ENCODE measurements at regions not wholly inside any gene's neighbourhood (a gene's known extent, or its start where the extent isn't known, plus 50 kb on each side); places are given as distances from the start of the nearest gene placed in this dataset.

DNA sequence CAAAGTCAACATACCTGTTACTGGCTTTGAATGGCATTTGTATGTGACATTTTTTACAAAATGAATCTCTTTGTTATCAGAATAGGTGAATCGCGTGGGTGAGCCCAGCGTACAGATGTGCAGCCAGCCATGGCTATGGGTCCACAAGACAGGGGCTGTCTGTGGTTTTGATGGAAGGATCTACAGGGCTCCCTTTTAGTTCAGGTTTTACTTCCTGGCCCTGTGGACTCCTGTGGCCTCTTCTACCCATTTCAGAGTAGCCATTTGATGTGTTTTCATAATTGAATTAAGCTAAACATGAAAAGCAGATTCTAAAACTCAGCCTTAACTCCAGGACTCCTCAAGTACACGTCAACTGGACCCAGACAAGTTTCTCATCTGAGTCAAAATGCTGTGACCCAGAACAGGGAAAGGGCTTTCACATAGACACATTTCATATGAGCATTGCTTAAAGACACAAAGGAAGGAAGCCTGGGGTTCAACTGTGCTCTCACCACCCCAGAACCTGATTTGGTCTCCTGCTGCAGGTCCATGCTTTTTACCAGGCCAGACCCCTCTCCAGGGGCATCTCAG lies 105.3 kb upstream of the NAA20 start:
- no peak for TF ChIP-seq FOXP2 (optimal IDR thresholded peaks at IDR 0.05; ENCODE audit: borderline replicate concordance, extremely low read depth, extremely low read length, insufficient read depth)
- no peak for TF ChIP-seq TAF1 (IDR thresholded peaks at IDR 0.05; ENCODE audit: borderline replicate concordance, insufficient read depth, low read length)
- no peak for TF ChIP-seq POLR2AphosphoS5 (IDR thresholded peaks at IDR 0.05; ENCODE audit: low read depth, low read length)
- no peak for TF ChIP-seq SIN3A (IDR thresholded peaks at IDR 0.05; ENCODE audit: borderline replicate concordance, insufficient read depth, low read length)
- TF ChIP-seq, protein P1, sequence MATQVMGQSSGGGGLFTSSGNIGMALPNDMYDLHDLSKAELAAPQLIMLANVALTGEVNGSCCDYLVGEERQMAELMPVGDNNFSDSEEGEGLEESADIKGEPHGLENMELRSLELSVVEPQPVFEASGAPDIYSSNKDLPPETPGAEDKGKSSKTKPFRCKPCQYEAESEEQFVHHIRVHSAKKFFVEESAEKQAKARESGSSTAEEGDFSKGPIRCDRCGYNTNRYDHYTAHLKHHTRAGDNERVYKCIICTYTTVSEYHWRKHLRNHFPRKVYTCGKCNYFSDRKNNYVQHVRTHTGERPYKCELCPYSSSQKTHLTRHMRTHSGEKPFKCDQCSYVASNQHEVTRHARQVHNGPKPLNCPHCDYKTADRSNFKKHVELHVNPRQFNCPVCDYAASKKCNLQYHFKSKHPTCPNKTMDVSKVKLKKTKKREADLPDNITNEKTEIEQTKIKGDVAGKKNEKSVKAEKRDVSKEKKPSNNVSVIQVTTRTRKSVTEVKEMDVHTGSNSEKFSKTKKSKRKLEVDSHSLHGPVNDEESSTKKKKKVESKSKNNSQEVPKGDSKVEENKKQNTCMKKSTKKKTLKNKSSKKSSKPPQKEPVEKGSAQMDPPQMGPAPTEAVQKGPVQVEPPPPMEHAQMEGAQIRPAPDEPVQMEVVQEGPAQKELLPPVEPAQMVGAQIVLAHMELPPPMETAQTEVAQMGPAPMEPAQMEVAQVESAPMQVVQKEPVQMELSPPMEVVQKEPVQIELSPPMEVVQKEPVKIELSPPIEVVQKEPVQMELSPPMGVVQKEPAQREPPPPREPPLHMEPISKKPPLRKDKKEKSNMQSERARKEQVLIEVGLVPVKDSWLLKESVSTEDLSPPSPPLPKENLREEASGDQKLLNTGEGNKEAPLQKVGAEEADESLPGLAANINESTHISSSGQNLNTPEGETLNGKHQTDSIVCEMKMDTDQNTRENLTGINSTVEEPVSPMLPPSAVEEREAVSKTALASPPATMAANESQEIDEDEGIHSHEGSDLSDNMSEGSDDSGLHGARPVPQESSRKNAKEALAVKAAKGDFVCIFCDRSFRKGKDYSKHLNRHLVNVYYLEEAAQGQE (IDR thresholded peaks at IDR 0.05; ENCODE audit: insufficient read depth in 1 of 2, low read depth in 2 of 2, low read length in 2 of 2), result no peak

DNA sequence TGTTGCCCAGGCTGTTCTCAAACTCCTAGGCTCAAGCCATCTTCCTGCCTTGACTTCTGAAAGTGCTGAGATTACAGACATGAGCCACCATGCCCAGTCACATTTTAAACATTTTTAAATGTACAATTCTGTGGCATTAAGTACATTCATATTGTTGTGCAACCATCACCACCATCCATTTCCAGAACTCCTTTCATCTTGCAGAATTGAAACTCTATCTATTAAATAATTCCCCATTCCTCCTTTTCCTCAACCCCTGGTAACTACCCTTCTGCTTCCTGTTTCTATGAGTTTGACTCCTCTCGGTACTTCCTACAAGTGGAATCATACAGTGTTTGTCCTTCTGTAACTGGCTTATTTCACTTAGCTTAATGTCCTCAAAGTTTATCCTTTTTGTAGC lies 103.8 kb upstream of the NAA20 start:
- TF ChIP-seq POLR2AphosphoS5 (IDR thresholded peaks at IDR 0.05; ENCODE audit: low read depth, low read length) (no peak), TAF1 (IDR thresholded peaks at IDR 0.05; ENCODE audit: borderline replicate concordance, insufficient read depth, low read length) (no peak), FOXP2 (optimal IDR thresholded peaks at IDR 0.05; ENCODE audit: borderline replicate concordance, extremely low read depth, extremely low read length, insufficient read depth) (no peak), SIN3A (IDR thresholded peaks at IDR 0.05; ENCODE audit: borderline replicate concordance, insufficient read depth, low read length) (no peak)
- TF ChIP-seq, protein P1 (IDR thresholded peaks at IDR 0.05; ENCODE audit: insufficient read depth in 1 of 2, low read depth in 2 of 2, low read length in 2 of 2), result no peak

DNA sequence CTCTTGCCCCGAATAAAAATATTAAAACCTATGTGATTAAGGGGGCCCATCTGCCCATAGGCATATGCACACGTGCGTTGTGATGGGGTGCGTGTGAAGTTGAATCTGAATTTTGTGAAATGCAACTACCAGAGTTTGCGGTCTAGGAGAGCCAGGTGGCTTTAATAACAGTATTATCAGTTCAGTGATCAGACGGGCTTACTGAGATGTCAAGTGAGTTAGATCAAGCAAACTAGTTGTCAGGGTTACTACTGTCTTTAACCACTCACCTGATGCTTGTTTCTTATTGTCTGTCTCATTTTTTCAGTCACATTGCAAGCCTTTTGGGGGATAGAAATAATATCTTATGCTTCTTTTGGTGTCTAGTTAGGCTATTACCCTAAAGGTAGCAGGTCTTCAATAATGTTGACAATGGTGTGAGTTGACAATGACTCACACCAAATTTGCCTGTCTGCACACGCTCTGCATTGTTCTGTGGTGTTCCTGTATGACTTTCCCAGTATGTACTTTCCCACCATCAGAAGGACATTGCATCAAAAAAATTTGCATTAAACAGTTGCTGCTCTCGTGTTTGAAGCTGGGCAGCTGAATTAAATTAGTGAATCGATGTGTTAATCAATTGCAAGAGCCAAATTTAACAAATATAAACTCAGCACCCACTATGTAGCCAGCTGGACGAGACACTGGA lies 103.1 kb upstream of the NAA20 start:
- no peak for TF ChIP-seq POLR2AphosphoS5 (IDR thresholded peaks at IDR 0.05; ENCODE audit: low read depth, low read length)
- TF ChIP-seq SIN3A (IDR thresholded peaks at IDR 0.05; ENCODE audit: borderline replicate concordance, insufficient read depth, low read length), result no peak
- TF ChIP-seq, protein P1 (IDR thresholded peaks at IDR 0.05; ENCODE audit: insufficient read depth in 1 of 2, low read depth in 2 of 2, low read length in 2 of 2), result no peak
- TF ChIP-seq FOXP2 (optimal IDR thresholded peaks at IDR 0.05; ENCODE audit: borderline replicate concordance, extremely low read depth, extremely low read length, insufficient read depth), result no peak
- no peak for TF ChIP-seq TAF1 (IDR thresholded peaks at IDR 0.05; ENCODE audit: borderline replicate concordance, insufficient read depth, low read length)

DNA sequence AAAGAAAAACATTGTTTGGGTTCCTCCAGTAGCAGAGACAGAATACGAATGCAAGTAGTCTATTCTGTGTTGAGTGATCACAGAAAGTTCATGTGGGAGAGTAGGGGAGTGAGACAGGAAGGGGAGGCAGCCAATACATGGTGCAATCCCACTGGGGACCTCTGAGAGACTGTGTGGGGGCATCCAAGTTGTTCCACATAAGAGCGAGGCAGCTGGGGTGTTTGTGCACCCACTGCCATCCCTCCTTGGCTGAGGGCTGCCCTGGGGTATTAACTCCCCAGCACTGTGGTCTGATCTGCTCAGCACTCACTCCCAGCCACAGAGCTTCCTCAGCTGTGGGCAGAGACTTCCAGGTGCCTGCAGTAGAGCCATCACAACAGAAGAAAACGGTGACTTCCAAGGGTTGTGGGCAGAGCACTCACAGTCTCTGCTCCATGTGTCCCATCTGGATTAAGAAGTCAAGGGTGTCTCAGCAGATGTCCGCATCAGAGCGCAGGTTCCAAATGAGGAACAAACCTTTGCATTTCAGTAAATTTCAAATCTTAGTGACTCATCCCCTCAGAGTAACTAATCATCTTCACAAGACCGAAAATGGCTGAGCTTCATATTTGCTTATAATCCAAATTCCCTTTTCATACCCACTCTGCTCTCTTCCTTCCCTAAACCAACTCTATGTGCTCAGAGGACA lies 101.9 kb upstream of the NAA20 start:
- TF ChIP-seq, protein P1 (IDR thresholded peaks at IDR 0.05; ENCODE audit: insufficient read depth in 1 of 2, low read depth in 2 of 2, low read length in 2 of 2), result no peak
- TF ChIP-seq SIN3A (IDR thresholded peaks at IDR 0.05; ENCODE audit: borderline replicate concordance, insufficient read depth, low read length), result no peak
- TF ChIP-seq TAF1 (IDR thresholded peaks at IDR 0.05; ENCODE audit: borderline replicate concordance, insufficient read depth, low read length), result no peak
- TF ChIP-seq FOXP2 (optimal IDR thresholded peaks at IDR 0.05; ENCODE audit: borderline replicate concordance, extremely low read depth, extremely low read length, insufficient read depth), result no peak
- no peak for TF ChIP-seq POLR2AphosphoS5 (IDR thresholded peaks at IDR 0.05; ENCODE audit: low read depth, low read length)

Measured in PFSK-1 (cell line).